ENCODE measurements at regions not wholly inside any gene's neighbourhood (a gene's known extent, or its start where the extent isn't known, plus 50 kb on each side); places are given as distances from the start of the nearest gene placed in this dataset.

GRCh38 chr5:121315786-121316185 is 535.9 kb upstream of the FTMT start:
- Histone ChIP-seq H3K27ac (no peak overlapping the region), H3K4me3 (no peak overlapping the region), H3K4me1 (no peaks in the 10 kb centered on the region), H3K36me3 (no peaks in the 10 kb centered on the region), H3K9me3 (peaks cover 0 to 2% of the 10 kb centered on the region in 2 donors), H3K27me3 (no peaks in the 10 kb centered on the region)
- in situ Hi-C loops (cut with MboI; ENCODE audit: low pct_ligation_motif_present in 1 of 4, low pct_unique_long_range_greater_than_20kb in 1 of 4, low sequenced_read_pairs in 3 of 4), result no loop called here
- DNase-seq, result no peak
- intact Hi-C loops (cut with DNase I; ENCODE audit: low total_unique reads), result no loop called here
- TF ChIP-seq CTCF (IDR thresholded peaks at IDR 0.05) (no peak), EP300 (IDR thresholded peaks at IDR 0.05; ENCODE audit: low read depth) (no peak), POLR2A (IDR thresholded peaks at IDR 0.05) (no peak), POLR2AphosphoS5 (IDR thresholded peaks at IDR 0.05) (no peak)
- WGBS, 2 donors (ENCODE audit: low coverage in 1 of 2), result 44% methylated on average over 1 of the region's 1 CpG; no CpG with 5 or more reads in 1 of the 2 donors

GRCh38 chr5:121319292-121319691 is 532.4 kb upstream of the FTMT start:
- intact Hi-C loops (cut with DNase I; ENCODE audit: low total_unique reads), result no loop called here

GRCh38 chr5:121325930-121326329 is 525.8 kb upstream of the FTMT start:
- TF ChIP-seq POLR2AphosphoS5 (IDR thresholded peaks at IDR 0.05) (no peak), EP300 (IDR thresholded peaks at IDR 0.05; ENCODE audit: low read depth) (no peak), POLR2A (IDR thresholded peaks at IDR 0.05) (no peak), CTCF (IDR thresholded peaks at IDR 0.05) (no peak)
- no peak overlapping the region for H3K27ac ChIP-seq
- H3K4me1 ChIP-seq, result no peaks in the 10 kb centered on the region
- in situ Hi-C loops (cut with MboI; ENCODE audit: low pct_ligation_motif_present in 1 of 4, low pct_unique_long_range_greater_than_20kb in 1 of 4, low sequenced_read_pairs in 3 of 4) (no loop called here), intact Hi-C loops (cut with DNase I; ENCODE audit: low total_unique reads) (no loop called here)
- no peak for DNase-seq
- H3K9me3 ChIP-seq, result no peaks in the 10 kb centered on the region
- no peak overlapping the region for H3K4me3 ChIP-seq
- H3K36me3 ChIP-seq, result no peaks in the 10 kb centered on the region
- H3K27me3 ChIP-seq, result no peaks in the 10 kb centered on the region

More at GRCh38 chr5:121319292-121319691, 532.4 kb upstream of the FTMT start:
- H3K27me3 ChIP-seq, result no peaks in the 10 kb centered on the region
- no peak overlapping the region for H3K4me3 ChIP-seq
- H3K36me3 ChIP-seq, result no peaks in the 10 kb centered on the region
- no peaks in the 10 kb centered on the region for H3K9me3 ChIP-seq
- TF ChIP-seq CTCF (IDR thresholded peaks at IDR 0.05), result no peak
- no peak for TF ChIP-seq POLR2AphosphoS5 (IDR thresholded peaks at IDR 0.05)
- TF ChIP-seq POLR2A (IDR thresholded peaks at IDR 0.05), result no peak
- no peak for TF ChIP-seq EP300 (IDR thresholded peaks at IDR 0.05; ENCODE audit: low read depth)
- in situ Hi-C loops (cut with MboI; ENCODE audit: low pct_ligation_motif_present in 1 of 4, low pct_unique_long_range_greater_than_20kb in 1 of 4, low sequenced_read_pairs in 3 of 4), result no loop called here
- H3K27ac ChIP-seq, result no peak overlapping the region
- WGBS, 2 donors (ENCODE audit: low coverage in 1 of 2), result 100% methylated on average over 1 of the region's 1 CpG; no CpG with 5 or more reads in 1 of the 2 donors
- H3K4me1 ChIP-seq, result no peaks in the 10 kb centered on the region
- DNase-seq, result no peak

GRCh38 chr5:121350181-121350930 is 501.3 kb upstream of the FTMT start:
- Histone ChIP-seq H3K4me3 (no peak overlapping the region), H3K36me3 (no peaks in the 10 kb centered on the region), H3K9me3 (no peaks in the 10 kb centered on the region), H3K27me3 (no peaks in the 10 kb centered on the region), H3K27ac (no peak overlapping the region), H3K4me1 (no peaks in the 10 kb centered on the region)
- no peak for DNase-seq
- intact Hi-C loops (cut with DNase I; ENCODE audit: low total_unique reads) (no loop called here), in situ Hi-C loops (cut with MboI; ENCODE audit: low pct_ligation_motif_present in 1 of 4, low pct_unique_long_range_greater_than_20kb in 1 of 4, low sequenced_read_pairs in 3 of 4) (no loop called here)
- 36 to 40% methylated on average over 4 of the region's 4 CpGs for WGBS, 2 donors (ENCODE audit: low coverage in 1 of 2)
- TF ChIP-seq CTCF (IDR thresholded peaks at IDR 0.05) (no peak), EP300 (IDR thresholded peaks at IDR 0.05; ENCODE audit: low read depth) (no peak), POLR2AphosphoS5 (IDR thresholded peaks at IDR 0.05) (no peak), POLR2A (IDR thresholded peaks at IDR 0.05) (no peak)

All from transverse colon (tissue), 4 donors.